ENCODE measurements at regions not wholly inside any gene's neighbourhood (a gene's known extent, or its start where the extent isn't known, plus 50 kb on each side); places are given as distances from the start of the nearest gene placed in this dataset.
A peak's percentile ranks its signal among the peaks of the same experiment; 100 is the strongest.

DNA sequence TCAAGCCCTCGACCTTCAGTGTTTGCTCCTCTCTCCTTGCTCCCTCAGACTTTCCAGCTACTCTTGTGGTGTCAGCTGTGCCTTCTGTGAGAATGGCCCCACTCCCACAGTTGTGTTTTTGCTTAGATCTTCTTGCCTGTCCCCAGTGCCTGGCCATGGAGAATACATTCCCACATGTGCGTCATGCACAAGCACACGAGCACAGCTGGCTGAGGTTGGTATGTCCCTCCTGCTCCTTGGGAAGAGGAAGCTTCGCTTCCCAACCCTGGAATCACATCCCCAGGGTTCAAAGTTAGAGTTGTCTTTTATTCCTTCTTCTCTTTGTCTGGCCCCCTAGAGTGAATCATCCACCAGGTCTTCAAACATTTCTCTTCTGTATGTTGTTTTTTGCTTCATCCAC lies 518.6 kb downstream of the CCDC171 start:
- Histone ChIP-seq H2AK5ac (ENCODE audit: insufficient read length, low read length) (no peak overlapping the region), H4K20me1 (ENCODE audit: control insufficient read depth, insufficient read depth, insufficient read length) (no peaks in the 10 kb centered on the region), H3K79me2 (ENCODE audit: insufficient read depth, low read length) (no peaks in the 10 kb centered on the region), H3K23ac (ENCODE audit: insufficient read length, low read depth, low read length) (no peak overlapping the region), H3T11ph (ENCODE audit: low read length) (no peak overlapping the region), H2BK20ac (ENCODE audit: low read depth, low read length, poor library complexity, severe bottlenecking) (no peak overlapping the region), H3K23me2 (ENCODE audit: insufficient read length, low read depth, low read length, poor library complexity, severe bottlenecking) (no peaks in the 10 kb centered on the region), H2BK120ac (ENCODE audit: low read depth, low read length, poor library complexity, severe bottlenecking) (no peak overlapping the region), H3K56ac (ENCODE audit: insufficient read length, low read depth, low read length) (no peak overlapping the region), H3K4me2 (ENCODE audit: insufficient read depth, insufficient read length, low read length) (no peak overlapping the region), H3K79me1 (ENCODE audit: insufficient read depth, low read depth, low read length, poor library complexity, severe bottlenecking) (no peaks in the 10 kb centered on the region), H3K18ac (ENCODE audit: insufficient read length, low read depth, low read length) (no peak overlapping the region), H3K9me3 (ENCODE audit: control insufficient read depth, low read depth, low read length) (no peaks in the 10 kb centered on the region), H2BK12ac (ENCODE audit: insufficient read length, low read depth, low read length) (no peak overlapping the region), H3K14ac (ENCODE audit: insufficient read depth, low read length) (0 out of 2 replicates have a peak overlapping the region, but pooled peaks have one; percentile 49), H3K4me1 (ENCODE audit: insufficient read depth, low read length) (no peaks in the 10 kb centered on the region), H2BK15ac (ENCODE audit: low read depth, low read length) (no peak overlapping the region), H3K9ac (ENCODE audit: extremely low read depth, insufficient read length, low read length) (no peak overlapping the region), H4K8ac (replicated peaks; ENCODE audit: insufficient read length, low read depth, low read length) (no peak overlapping the region), H3K27ac (ENCODE audit: insufficient read length, low read depth, low read length) (no peak overlapping the region), H2AFZ (ENCODE audit: low read length) (no peak overlapping the region), H4K5ac (ENCODE audit: insufficient read length, low read depth, low read length) (no peak overlapping the region), H3K4ac (ENCODE audit: low read depth, low read length) (peak overlapping the region; percentile 23; the same call in 1 of the 2 replicates), H4K91ac (ENCODE audit: insufficient read length, low read depth, low read length) (no peak overlapping the region), H3K27me3 (ENCODE audit: insufficient read depth, low read length) (no peaks in the 10 kb centered on the region), H2BK5ac (ENCODE audit: insufficient read length, low read length) (no peak overlapping the region)
- Mint-ChIP-seq H3K36me3 (ENCODE audit: insufficient read depth in 1 of 3, low read depth in 3 of 3) (0 out of 7 replicates have a peak, but pooled peaks cover 0 to 2% (median 0%) of the 10 kb centered on the region in 3 experiments), H3K9me3 (peaks cover 2% of the 10 kb centered on the region in 2 experiments; a peak in 1 of 5 replicates), H3K27ac (peak overlapping the region in 1 of 3 experiments; percentile 1; a peak in 2 of 7 replicates), H3K4me3 (no peak overlapping the region), H3K27me3 (ENCODE audit: low read depth) (peaks cover 2% of the 10 kb centered on the region; the same call in 1 of the 2 replicates), H3K4me1 (peaks cover 2 to 6% of the 10 kb centered on the region in 2 experiments; a peak in 3 of 4 replicates)
- WGBS (ENCODE audit: extremely low coverage, insufficient read length, low lambda C conversion rate) = no CpG with 5 or more reads among the region's 4 CpGs
- TF ChIP-seq, protein P1, sequence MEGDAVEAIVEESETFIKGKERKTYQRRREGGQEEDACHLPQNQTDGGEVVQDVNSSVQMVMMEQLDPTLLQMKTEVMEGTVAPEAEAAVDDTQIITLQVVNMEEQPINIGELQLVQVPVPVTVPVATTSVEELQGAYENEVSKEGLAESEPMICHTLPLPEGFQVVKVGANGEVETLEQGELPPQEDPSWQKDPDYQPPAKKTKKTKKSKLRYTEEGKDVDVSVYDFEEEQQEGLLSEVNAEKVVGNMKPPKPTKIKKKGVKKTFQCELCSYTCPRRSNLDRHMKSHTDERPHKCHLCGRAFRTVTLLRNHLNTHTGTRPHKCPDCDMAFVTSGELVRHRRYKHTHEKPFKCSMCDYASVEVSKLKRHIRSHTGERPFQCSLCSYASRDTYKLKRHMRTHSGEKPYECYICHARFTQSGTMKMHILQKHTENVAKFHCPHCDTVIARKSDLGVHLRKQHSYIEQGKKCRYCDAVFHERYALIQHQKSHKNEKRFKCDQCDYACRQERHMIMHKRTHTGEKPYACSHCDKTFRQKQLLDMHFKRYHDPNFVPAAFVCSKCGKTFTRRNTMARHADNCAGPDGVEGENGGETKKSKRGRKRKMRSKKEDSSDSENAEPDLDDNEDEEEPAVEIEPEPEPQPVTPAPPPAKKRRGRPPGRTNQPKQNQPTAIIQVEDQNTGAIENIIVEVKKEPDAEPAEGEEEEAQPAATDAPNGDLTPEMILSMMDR (conservative IDR thresholded peaks at IDR 0.05) = no peak
- DNase-seq = no peak
